Activated CD4-positive, alpha-beta memory T cell treated with anti-CD3 and anti-CD28 coated beads for 36 hours (primary cell): ENCODE measurements at regions not wholly inside any gene's neighbourhood (a gene's known extent, or its start where the extent isn't known, plus 50 kb on each side); places are given as distances from the start of the nearest gene placed in this dataset.
"Not testable (repeated sequence)": the region's sequence is repeated elsewhere in the genome, so short reads cannot be mapped to it uniquely, and the experiment has no call there.

Experiments
- CTCF ChIA-PET: fragments of 350-600 bp; sonication (Branson Sonifier 250); formaldehyde crosslinking; loops from one replicate; lab custom pipeline; 2021; ENCODE audit warnings: antibody characterized with exemption, inconsistent platforms; lab: Charles Lee
- POLR2A ChIA-PET: fragments of 350-600 bp; sonication (Branson Sonifier 250); formaldehyde crosslinking; loops from one replicate; lab custom pipeline; 2021; ENCODE audit warnings: antibody characterized with exemption; lab: Charles Lee
- DNase-seq: peaks from one replicate; pipeline ENCODE4 v3.0.0-alpha.2; 2020
- H3K27ac Mint-ChIP-seq: one replicate; pipeline ENCODE4 v1.8.0; 2021; ENCODE audit warnings: mixed read lengths
- H3K27me3 Mint-ChIP-seq: one replicate; pipeline ENCODE4 v1.8.0; 2021; ENCODE audit warnings: mixed read lengths
- H3K36me3 Mint-ChIP-seq: one replicate; pipeline ENCODE4 v1.8.0; 2021; ENCODE audit warnings: mixed read lengths
- H3K4me1 Mint-ChIP-seq: one replicate; pipeline ENCODE4 v1.8.0; 2021; ENCODE audit warnings: low read depth, mixed read lengths
- H3K4me3 Mint-ChIP-seq: one replicate; pipeline ENCODE4 v1.8.0; 2021; ENCODE audit warnings: mild to moderate bottlenecking, mixed read lengths
- H3K9me3 Mint-ChIP-seq: one replicate; pipeline ENCODE4 v1.8.0; 2021; ENCODE audit warnings: mixed read lengths
- intact Hi-C: fragments of 100-400 bp; cut with micrococcal nuclease; formaldehyde crosslinking; loops from one replicate; pipeline ENCODE4 v1.15.1; 2023

DNA sequence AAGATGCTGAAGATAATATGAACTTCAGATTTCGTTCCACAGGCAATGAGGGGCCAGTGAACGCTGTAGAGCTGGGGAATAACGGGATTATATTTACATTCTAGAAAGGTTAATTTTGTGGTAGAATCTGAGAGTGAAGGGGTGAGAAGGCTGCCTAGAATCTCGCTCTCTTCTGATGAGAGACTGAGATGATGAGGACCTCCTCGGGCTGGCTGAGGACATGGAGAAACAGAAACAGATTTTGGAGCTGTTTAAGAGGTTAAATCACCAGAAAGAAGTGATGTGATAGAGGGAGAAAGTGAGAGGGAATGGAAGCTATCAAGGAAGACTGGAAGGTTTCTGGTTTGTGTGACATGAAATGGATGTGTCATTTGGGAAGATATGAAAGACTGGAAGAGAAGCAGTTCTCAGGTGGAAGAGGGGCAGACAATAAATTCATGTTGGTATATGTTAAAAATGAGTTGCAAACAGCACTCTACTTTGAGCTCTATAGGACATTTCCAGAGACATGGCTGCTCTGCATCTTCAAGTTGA, 612.6 kb downstream of the ISL1 start:
- DNase-seq, result no peak
- CTCF ChIA-PET, result no interaction called here
- no peaks in the 10 kb centered on the region for H3K4me1 Mint-ChIP-seq
- intact Hi-C loops, result no loop called here
- H3K36me3 Mint-ChIP-seq, result no peaks in the 10 kb centered on the region
- H3K27me3 Mint-ChIP-seq, result no peaks in the 10 kb centered on the region
- no peaks in the 10 kb centered on the region for H3K9me3 Mint-ChIP-seq
- POLR2A ChIA-PET, result no interaction called here
- H3K4me3 Mint-ChIP-seq, result no peak overlapping the region
- no peak overlapping the region for H3K27ac Mint-ChIP-seq

DNA sequence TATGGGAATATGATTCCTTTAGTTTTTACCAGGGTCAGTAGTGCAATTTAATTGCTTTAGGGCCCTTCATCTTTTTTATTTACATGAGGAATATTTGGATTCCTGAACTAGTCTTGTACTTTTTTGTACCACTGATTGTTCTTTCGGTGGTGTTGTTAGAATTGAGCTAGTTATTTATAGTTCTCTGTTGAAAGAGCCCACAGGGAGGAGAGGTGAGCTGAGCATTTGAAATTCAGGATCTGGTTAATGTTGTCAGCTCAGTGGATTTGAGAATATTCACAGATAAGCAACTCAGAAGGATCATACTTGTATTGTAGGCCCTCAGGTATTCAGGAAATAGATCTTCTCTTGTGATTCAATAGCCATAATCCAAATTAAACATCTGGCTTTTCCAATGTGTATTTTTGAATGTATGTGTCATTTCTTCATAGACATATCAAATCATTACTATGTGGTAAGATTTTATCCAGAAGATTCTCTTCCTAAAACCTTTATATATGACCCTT, 613.2 kb downstream of the ISL1 start:
- ChIA-PET CTCF (no interaction called here), POLR2A (no interaction called here)
- H3K27me3 Mint-ChIP-seq, result no peaks in the 10 kb centered on the region
- no peak overlapping the region for H3K4me3 Mint-ChIP-seq
- intact Hi-C loops, result no loop called here
- H3K36me3 Mint-ChIP-seq, result no peaks in the 10 kb centered on the region
- DNase-seq, result no peak
- no peak overlapping the region for H3K27ac Mint-ChIP-seq
- no peaks in the 10 kb centered on the region for H3K4me1 Mint-ChIP-seq
- H3K9me3 Mint-ChIP-seq, result no peaks in the 10 kb centered on the region

DNA sequence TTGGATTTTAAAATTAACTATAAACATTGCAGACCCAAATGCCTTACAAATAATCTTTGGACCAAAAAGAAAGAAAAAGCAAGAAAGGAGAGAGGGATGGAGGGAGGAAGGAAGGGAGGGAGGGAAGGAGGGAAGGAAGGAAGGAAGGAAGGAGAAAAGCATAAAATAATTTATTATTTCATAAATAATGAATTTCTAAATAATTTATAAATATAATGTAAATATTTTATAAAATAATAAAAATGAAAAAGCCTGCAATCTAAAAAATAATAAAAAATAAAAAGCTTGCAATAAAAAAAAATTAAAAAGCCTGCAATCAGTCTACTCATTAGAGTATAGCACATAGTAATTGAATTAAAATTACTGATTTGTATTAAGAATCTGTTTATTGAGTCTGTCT, 614.3 kb downstream of the ISL1 start:
- no peak overlapping the region for H3K27ac Mint-ChIP-seq
- no peaks in the 10 kb centered on the region for H3K36me3 Mint-ChIP-seq
- H3K27me3 Mint-ChIP-seq, result no peaks in the 10 kb centered on the region
- H3K4me3 Mint-ChIP-seq, result no peak overlapping the region
- CTCF ChIA-PET, result no interaction called here
- H3K9me3 Mint-ChIP-seq, result no peaks in the 10 kb centered on the region
- no peaks in the 10 kb centered on the region for H3K4me1 Mint-ChIP-seq
- no peak for DNase-seq
- intact Hi-C loops, result no loop called here
- POLR2A ChIA-PET, result no interaction called here

DNA sequence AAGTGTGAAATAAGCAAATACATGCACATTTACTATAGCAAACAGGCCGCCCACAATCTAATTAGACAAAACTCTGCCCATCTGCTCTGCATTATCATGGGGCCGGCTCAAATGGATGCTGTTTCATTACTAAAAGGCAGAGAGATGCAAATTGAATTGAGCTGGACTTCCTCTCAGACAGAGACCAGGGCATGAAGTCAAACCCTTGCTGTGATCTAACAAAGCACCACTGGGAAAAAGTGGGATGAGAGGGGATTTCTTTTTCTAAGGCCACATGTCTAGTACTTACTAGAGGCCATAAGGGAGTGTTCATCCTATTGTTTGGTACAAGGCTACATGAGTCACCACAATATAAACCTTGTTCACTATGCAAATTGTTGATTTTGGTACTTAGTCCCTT, 614.7 kb downstream of the ISL1 start:
- no peaks in the 10 kb centered on the region for H3K4me1 Mint-ChIP-seq
- no peak for DNase-seq
- H3K27ac Mint-ChIP-seq, result no peak overlapping the region
- no peaks in the 10 kb centered on the region for H3K9me3 Mint-ChIP-seq
- no peaks in the 10 kb centered on the region for H3K36me3 Mint-ChIP-seq
- H3K27me3 Mint-ChIP-seq, result no peaks in the 10 kb centered on the region
- no peak overlapping the region for H3K4me3 Mint-ChIP-seq
- intact Hi-C loops, result no loop called here
- CTCF ChIA-PET, result no interaction called here
- POLR2A ChIA-PET, result no interaction called here

DNA sequence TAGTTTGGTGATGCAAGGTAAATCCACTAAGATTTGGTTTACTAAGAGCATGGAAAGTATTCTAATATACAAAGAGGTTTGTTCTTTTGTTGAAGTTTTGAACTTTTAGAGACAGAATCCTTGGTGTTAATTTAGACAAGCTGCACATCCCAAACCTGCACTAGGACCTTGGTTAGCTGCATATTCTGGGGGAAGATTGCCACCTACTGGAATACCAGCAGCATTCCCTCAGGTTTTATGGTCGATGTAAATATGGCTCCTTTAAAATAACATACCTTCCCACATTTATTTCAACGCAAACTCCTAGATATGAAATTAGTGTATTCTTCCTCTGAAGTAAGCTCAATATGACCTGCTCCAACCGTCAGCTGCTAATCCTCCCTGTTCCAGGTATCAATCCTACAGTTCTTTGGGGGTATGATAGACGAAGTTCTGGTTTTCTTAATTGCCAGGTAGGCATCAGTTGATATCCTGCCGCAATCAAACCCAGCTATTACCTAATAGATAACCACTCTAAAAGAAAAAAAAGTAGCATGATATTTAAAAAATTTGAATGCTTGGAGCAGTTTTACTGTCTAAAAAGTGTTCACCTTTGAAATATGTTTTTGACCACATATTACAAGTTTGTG, 624.1 kb downstream of the ISL1 start:
- intact Hi-C loops, result no loop called here
- CTCF ChIA-PET, result no interaction called here
- POLR2A ChIA-PET, result no interaction called here

DNA sequence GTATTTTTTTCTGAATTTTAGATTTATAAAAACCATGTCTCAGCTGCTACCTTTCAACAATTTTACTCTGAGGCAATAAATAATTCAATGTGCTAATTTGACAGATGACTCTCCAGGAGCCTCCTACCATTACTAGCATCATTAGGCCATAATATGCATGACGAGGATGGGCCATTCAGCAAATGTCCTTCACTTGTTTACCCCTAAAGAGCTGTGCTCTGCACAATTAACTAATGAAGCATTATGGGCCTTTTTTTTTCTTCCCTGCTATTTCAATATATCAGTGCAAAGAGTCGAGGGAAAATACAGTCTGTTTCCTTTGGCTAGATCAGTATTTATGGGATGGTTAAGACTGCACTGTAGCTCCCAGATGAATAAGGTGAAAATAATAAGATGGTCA, 627.2 kb downstream of the ISL1 start:
- Mint-ChIP-seq H3K9me3 (no peaks in the 10 kb centered on the region), H3K36me3 (no peaks in the 10 kb centered on the region), H3K27me3 (no peaks in the 10 kb centered on the region), H3K4me3 (no peak overlapping the region), H3K4me1 (no peaks in the 10 kb centered on the region), H3K27ac (no peak overlapping the region)
- ChIA-PET POLR2A (no interaction called here), CTCF (no interaction called here)
- DNase-seq, result no peak
- intact Hi-C loops, result no loop called here

More for the DNA sequence above, 624.1 kb downstream of the ISL1 start:
- H3K4me3 Mint-ChIP-seq, result no peak overlapping the region
- no peaks in the 10 kb centered on the region for H3K27me3 Mint-ChIP-seq
- no peaks in the 10 kb centered on the region for H3K4me1 Mint-ChIP-seq
- no peaks in the 10 kb centered on the region for H3K9me3 Mint-ChIP-seq
- H3K27ac Mint-ChIP-seq, result no peak overlapping the region
- no peak for DNase-seq
- no peaks in the 10 kb centered on the region for H3K36me3 Mint-ChIP-seq

DNA sequence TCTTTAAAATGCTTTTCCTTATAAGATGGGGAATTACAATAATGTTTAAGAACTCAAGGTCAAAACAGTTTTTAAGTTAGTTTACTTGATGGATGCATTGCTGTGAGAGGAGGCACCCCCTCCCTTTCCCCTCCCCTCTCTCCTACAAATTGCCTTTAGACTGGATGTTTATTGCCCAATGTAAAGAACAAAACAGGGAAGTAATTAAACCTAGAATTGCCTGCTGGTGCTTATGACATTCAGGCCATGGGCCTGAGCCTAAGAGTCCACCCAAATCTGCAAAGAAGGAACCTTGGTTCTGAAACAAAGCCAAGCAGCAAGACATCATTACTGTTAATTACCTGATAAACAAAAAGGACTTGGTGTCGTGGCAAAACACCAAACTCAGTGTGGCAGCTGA, 630.3 kb downstream of the ISL1 start:
- intact Hi-C loops, result no loop called here
- no peak for DNase-seq
- CTCF ChIA-PET, result no interaction called here
- H3K4me3 Mint-ChIP-seq, result no peak overlapping the region
- no peaks in the 10 kb centered on the region for H3K36me3 Mint-ChIP-seq
- no peaks in the 10 kb centered on the region for H3K27me3 Mint-ChIP-seq
- H3K9me3 Mint-ChIP-seq, result no peaks in the 10 kb centered on the region
- H3K27ac Mint-ChIP-seq, result no peak overlapping the region
- POLR2A ChIA-PET, result no interaction called here
- H3K4me1 Mint-ChIP-seq, result no peaks in the 10 kb centered on the region

DNA sequence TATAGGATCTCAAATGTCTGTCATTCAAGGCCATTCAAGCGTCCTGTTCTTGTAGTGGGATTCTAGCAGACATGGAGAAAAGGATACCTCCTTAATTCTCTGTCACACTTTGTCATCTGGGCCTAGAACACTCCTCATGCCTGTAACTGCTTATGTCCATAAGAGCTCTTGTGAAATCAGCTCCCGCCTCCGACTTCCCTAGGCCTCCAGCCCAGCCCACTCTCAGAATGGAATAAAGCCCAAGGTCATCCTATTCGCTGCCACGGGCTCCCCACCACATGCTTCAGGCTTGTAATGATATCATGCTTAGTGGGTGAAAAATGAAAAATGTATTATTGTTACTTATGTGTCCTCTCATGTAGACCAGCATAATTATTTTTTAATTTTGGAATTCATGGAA, 632.5 kb downstream of the ISL1 start:
- H3K4me3 Mint-ChIP-seq, result no peak overlapping the region
- DNase-seq, result no peak
- no peaks in the 10 kb centered on the region for H3K4me1 Mint-ChIP-seq
- no peaks in the 10 kb centered on the region for H3K27me3 Mint-ChIP-seq
- ChIA-PET POLR2A (no interaction called here), CTCF (no interaction called here)
- intact Hi-C loops, result no loop called here
- H3K9me3 Mint-ChIP-seq, result no peaks in the 10 kb centered on the region
- no peaks in the 10 kb centered on the region for H3K36me3 Mint-ChIP-seq
- H3K27ac Mint-ChIP-seq, result no peak overlapping the region

DNA sequence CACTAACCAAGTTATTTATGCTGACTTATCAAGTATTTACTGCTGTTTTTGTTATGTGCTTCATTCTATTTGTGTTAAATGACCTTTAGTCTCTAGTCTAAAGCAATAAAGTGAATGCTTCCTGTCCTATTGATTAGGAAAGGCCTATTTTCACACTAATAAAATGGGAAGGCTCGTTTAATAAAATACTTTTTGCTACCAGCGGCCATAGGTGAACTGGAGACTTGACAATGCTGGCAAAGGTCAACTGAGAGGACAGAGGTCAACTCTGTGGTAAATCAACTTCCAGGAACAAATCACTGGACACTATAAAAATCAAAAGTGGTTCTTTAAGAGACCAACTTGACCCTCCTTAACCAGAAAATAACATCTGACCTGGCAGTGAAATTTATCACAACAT, 634.3 kb downstream of the ISL1 start:
- H3K27ac Mint-ChIP-seq, result no peak overlapping the region
- H3K9me3 Mint-ChIP-seq, result no peaks in the 10 kb centered on the region
- no peak for DNase-seq
- intact Hi-C loops, result no loop called here
- no peaks in the 10 kb centered on the region for H3K4me1 Mint-ChIP-seq
- H3K36me3 Mint-ChIP-seq, result no peaks in the 10 kb centered on the region
- H3K4me3 Mint-ChIP-seq, result no peak overlapping the region
- ChIA-PET CTCF (no interaction called here), POLR2A (no interaction called here)
- no peaks in the 10 kb centered on the region for H3K27me3 Mint-ChIP-seq

DNA sequence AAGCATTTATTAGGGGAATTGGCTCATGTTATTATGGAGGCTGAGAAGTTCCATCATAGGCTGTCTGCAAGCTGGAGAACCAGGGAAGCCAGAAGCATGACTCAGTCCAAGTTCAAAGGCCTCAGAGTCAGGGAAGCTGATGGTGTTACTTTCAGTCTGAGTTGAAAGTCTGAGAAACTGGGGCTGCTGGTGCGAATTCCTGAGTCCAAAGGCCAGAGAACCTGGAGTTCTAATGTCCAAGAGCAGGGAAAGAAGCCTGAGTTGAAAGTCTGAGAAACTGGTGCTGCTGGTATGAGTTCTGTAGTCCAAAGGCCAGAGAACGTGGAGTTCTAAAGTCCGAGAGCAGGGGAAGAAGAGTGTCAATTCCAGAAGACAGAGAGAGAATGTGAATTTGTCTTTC, 641.1 kb downstream of the ISL1 start:
- intact Hi-C loops, result no loop called here
- POLR2A ChIA-PET, result no interaction called here
- Mint-ChIP-seq H3K4me3 (no peak overlapping the region), H3K9me3 (peaks cover 2% of the 10 kb centered on the region), H3K27ac (no peak overlapping the region), H3K36me3 (no peaks in the 10 kb centered on the region), H3K4me1 (no peaks in the 10 kb centered on the region), H3K27me3 (no peaks in the 10 kb centered on the region)
- CTCF ChIA-PET, result no interaction called here
- DNase-seq, result no peak

DNA sequence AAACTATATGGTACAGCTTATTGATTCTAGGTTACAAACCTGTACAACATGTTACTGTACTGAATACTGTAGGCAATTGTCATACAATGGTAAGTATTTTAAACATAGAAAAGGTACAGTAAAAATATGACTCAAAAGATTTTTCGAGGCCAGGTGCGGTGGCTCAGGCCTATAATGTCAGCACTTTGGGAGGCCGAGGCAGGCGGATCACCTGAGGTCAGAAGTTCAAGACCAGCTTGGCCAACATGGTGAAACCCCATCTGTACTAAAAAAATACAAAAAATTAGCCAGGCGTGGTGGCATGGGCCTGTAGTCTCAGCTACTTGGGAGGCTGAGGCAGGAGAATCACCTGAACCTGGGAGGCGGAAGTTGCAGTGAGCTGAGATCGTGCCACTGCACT, 646.6 kb downstream of the ISL1 start:
- DNase-seq, H3K27ac Mint-ChIP-seq, CTCF ChIA-PET, H3K9me3 Mint-ChIP-seq, intact Hi-C loops, H3K27me3 Mint-ChIP-seq, POLR2A ChIA-PET, H3K4me3 Mint-ChIP-seq, H3K4me1 Mint-ChIP-seq, H3K36me3 Mint-ChIP-seq: not testable (repeated sequence)

DNA sequence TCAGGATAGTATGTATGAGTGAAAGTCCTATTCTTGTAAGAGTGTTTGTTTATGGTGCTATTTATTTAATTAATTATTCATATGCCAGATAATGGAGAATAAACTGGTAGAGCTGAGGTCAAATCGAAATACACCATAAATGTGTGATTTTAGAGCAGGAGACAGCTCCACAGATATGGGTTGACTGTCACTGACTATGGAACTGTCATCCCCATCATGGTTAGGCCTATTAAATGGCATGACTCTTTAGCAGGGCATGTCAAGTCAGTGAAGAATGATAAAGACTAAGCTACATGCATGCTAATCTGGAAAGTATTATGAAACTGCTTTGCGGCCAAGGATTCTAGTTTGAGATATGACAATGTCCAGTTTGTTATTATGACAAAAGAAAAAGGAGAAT, 658.6 kb downstream of the ISL1 start:
- Mint-ChIP-seq H3K36me3 (no peaks in the 10 kb centered on the region), H3K27me3 (no peaks in the 10 kb centered on the region), H3K27ac (no peak overlapping the region), H3K4me1 (no peaks in the 10 kb centered on the region), H3K9me3 (peaks cover 2% of the 10 kb centered on the region), H3K4me3 (no peak overlapping the region)
- no peak for DNase-seq
- POLR2A ChIA-PET, result no interaction called here
- intact Hi-C loops, result no loop called here
- CTCF ChIA-PET, result no interaction called here

DNA sequence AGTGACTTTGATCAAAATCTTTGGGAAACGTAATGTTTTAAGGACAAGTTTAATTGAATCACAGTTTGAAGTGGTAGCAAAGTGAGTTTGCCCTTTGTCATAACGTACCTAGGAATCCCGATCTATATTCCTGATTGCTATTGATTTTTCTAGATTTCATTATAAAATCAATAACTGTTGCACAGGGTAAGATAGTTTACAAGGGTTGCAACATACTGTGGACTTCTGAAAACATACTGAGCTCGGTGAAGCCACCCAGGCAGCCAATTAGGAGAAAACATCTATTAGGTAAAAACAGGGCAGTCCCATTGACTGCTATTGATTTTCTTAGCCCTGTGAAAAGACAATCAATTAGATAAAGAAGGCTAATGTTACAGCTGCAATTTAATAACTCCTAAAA, 659.9 kb downstream of the ISL1 start:
- POLR2A ChIA-PET, result no interaction called here
- H3K4me3 Mint-ChIP-seq, result no peak overlapping the region
- no peaks in the 10 kb centered on the region for H3K27me3 Mint-ChIP-seq
- no peak overlapping the region for H3K27ac Mint-ChIP-seq
- no peaks in the 10 kb centered on the region for H3K4me1 Mint-ChIP-seq
- CTCF ChIA-PET, result no interaction called here
- no peak for DNase-seq
- H3K36me3 Mint-ChIP-seq, result no peaks in the 10 kb centered on the region
- peaks cover 2% of the 10 kb centered on the region for H3K9me3 Mint-ChIP-seq
- intact Hi-C loops, result no loop called here
